DND-41 (cell line): ENCODE measurements at regions not wholly inside any gene's neighbourhood (a gene's known extent, or its start where the extent isn't known, plus 50 kb on each side); places are given as distances from the start of the nearest gene placed in this dataset.

Experiments used
- EZH2 ChIP-seq: IDR thresholded peaks from 3 replicates; pipeline ENCODE4 v1.6.1; 2012; ENCODE audit warnings: borderline replicate concordance, low read depth, mild to moderate bottlenecking, moderate library complexity, low read length, inconsistent platforms; ENCODE audit not compliant: severe bottlenecking
- TF ChIP-seq, protein P1 (sequence below): IDR thresholded peaks from 2 replicates; pipeline ENCODE4 v1.5.1; 2012; ENCODE audit warnings: borderline replicate concordance, low read length, moderate library complexity, mild to moderate bottlenecking; ENCODE audit not compliant: poor library complexity, severe bottlenecking; ENCODE audit errors: extremely low read depth

DNA sequence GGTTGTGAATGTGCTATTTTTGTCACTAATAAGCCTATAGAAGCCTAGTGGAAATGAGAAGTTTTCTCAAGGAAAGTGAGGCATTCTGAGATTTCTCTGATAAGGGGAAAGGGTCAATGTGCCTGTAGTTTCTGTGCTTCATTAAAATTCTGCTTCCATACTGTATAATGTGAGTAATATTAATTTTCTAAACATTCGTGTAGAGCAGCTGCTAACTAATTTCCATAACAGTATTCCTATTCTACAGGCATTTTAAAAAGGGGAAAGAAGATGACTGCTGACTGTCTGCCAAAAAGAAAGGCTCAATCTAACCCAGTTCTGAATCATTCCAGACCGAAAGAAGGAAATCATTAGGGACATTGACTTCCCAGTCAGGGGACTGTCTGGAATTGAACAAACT is 293.3 kb upstream of the TMPO start:
- TF ChIP-seq, protein P1, sequence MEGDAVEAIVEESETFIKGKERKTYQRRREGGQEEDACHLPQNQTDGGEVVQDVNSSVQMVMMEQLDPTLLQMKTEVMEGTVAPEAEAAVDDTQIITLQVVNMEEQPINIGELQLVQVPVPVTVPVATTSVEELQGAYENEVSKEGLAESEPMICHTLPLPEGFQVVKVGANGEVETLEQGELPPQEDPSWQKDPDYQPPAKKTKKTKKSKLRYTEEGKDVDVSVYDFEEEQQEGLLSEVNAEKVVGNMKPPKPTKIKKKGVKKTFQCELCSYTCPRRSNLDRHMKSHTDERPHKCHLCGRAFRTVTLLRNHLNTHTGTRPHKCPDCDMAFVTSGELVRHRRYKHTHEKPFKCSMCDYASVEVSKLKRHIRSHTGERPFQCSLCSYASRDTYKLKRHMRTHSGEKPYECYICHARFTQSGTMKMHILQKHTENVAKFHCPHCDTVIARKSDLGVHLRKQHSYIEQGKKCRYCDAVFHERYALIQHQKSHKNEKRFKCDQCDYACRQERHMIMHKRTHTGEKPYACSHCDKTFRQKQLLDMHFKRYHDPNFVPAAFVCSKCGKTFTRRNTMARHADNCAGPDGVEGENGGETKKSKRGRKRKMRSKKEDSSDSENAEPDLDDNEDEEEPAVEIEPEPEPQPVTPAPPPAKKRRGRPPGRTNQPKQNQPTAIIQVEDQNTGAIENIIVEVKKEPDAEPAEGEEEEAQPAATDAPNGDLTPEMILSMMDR = no peak
- no peak for TF ChIP-seq EZH2
